HG03571 (cell line): ENCODE measurements at regions not wholly inside any gene's neighbourhood (a gene's known extent, or its start where the extent isn't known, plus 50 kb on each side); places are given as distances from the start of the nearest gene placed in this dataset.

ENCODE experiments used
- ATAC-seq: cut with Tn5 transposase; IDR thresholded peaks from one replicate; pipeline ENCODE4 v1.9.1; 2021; ENCODE audit not compliant: unreplicated experiment

GRCh38 chr4:54542540-54543041 is 115.2 kb upstream of the KIT start:
- ATAC-seq = no peak

GRCh38 chr4:54543088-54543795 is 114.5 kb upstream of the KIT start:
- no peak for ATAC-seq

- ATAC-seq = no peak
Observed at GRCh38 chr4:54545663-54546424, 111.9 kb upstream of the KIT start.

- ATAC-seq = peak; percentile 55
Observed at GRCh38 chr4:54547299-54548097, 110.3 kb upstream of the KIT start.

GRCh38 chr4:54548098-54548620 is 109.6 kb upstream of the KIT start:
- ATAC-seq = no peak

- ATAC-seq = no peak
Observed at GRCh38 chr4:54548831-54549460, 108.8 kb upstream of the KIT start.

- no peak for ATAC-seq
Observed at GRCh38 chr4:54550395-54551171, 107.2 kb upstream of the KIT start.

- no peak for ATAC-seq
Observed at GRCh38 chr4:54553001-54553400, 104.8 kb upstream of the KIT start.

- no peak for ATAC-seq
Observed at GRCh38 chr4:54554339-54554990, 103.3 kb upstream of the KIT start.

- no peak for ATAC-seq
Observed at GRCh38 chr4:54556051-54556450, 101.7 kb upstream of the KIT start.

- ATAC-seq = no peak
Observed at GRCh38 chr4:54556587-54556986, 101.2 kb upstream of the KIT start.

- ATAC-seq = no peak
Observed at GRCh38 chr4:54558889-54559677, 98.7 kb upstream of the KIT start.

GRCh38 chr4:54560513-54560912 is 97.2 kb upstream of the KIT start:
- ATAC-seq = no peak

GRCh38 chr4:54561940-54562339 is 95.8 kb upstream of the KIT start:
- no peak for ATAC-seq

GRCh38 chr4:54566608-54567007 is 91.1 kb upstream of the KIT start:
- ATAC-seq = no peak

- no peak for ATAC-seq
Observed at GRCh38 chr4:54567327-54567726, 90.4 kb upstream of the KIT start.

- no peak for ATAC-seq
Observed at GRCh38 chr4:54568184-54568583, 89.6 kb upstream of the KIT start.

- ATAC-seq = no peak
Observed at GRCh38 chr4:54570822-54571221, 86.9 kb upstream of the KIT start.
